GM18873 (cell line): ENCODE measurements at regions not wholly inside any gene's neighbourhood (a gene's known extent, or its start where the extent isn't known, plus 50 kb on each side); places are given as distances from the start of the nearest gene placed in this dataset.
"Not testable (repeated sequence)": the region's sequence is repeated elsewhere in the genome, so short reads cannot be mapped to it uniquely, and the experiment has no call there.

Experiments used
- ATAC-seq: cut with Tn5 transposase; IDR thresholded peaks from one replicate; pipeline ENCODE4 v1.9.1; 2021; ENCODE audit warnings: mild to moderate bottlenecking, moderate library complexity, moderate number of reproducible peaks; ENCODE audit not compliant: unreplicated experiment, low FRiP score

DNA sequence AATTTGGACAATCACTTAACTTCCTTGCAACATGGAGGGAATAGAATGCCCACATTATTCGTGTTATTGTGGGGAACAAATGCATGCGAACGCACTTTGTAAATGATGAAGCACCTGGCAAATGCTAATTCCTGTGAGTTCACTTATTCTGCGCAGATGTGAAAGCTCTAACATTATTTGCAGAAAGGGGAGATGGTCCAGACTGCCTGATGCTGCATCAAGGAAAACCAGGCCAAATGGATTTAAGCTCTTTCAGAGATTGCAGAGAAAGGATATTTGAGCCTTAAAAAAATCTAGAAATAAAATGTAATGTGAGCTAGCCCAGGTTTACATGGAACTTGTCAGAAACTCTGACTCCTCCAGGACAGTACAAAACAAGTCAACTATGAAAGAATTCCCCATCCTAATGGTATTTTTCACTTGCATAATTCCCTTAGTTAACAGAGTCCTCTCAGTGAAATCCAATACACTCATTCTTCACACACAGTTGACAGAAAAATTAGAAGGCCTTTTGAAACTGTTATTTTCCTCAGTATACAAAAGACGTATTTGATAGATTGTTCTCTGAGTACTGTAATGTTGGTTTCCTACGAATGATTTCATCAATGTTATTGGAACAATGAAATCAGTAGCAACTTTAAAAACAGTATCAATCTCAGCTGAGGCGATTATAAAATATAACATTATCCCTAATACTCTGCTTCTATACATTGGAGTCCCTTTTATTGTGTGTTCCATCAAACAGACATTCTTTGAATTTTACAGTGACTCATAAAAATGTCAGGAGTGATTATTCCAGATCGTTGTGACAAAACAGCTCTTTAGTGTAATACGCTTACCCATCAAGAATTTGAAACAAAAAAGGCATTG is 136.3 kb upstream of the ANK3 start:
- ATAC-seq, result no peak

DNA sequence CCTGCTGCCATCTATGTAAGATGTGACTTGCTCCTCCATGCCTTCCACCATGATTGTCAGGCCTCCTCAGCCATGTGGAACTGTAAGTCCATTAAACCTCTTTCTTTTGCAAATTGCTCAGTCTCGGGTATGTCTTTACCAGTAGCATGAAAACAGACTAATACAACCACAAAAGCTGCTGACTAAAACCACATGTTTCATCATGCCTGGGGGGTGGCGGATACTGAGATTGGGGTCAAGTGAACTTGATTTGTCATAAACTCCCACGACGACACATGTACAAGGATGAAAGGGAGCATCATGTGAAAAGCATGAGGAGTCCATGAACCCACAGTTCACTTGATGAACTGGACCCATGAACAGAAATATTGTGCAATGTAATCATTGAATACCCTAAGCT is 134.9 kb upstream of the ANK3 start:
- ATAC-seq, result no peak

DNA sequence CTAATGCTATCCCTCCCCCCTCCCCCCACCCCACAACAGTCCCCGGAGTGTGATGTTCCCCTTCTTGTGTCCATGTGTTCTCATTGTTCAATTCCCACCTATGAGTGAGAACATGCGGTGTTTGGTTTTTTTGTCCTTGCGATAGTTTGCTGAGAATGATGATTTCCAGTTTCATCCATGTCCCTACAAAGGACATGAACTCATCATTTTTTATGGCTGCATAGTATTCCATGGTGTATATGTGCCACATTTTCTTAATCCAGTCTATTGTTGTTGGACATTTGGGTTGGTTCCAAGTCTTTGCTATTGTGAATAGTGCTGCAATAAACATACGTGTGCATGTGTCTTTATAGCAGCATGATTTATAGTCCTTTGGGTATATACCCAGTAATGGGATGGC is 133.7 kb upstream of the ANK3 start:
- not testable (repeated sequence) for ATAC-seq

DNA sequence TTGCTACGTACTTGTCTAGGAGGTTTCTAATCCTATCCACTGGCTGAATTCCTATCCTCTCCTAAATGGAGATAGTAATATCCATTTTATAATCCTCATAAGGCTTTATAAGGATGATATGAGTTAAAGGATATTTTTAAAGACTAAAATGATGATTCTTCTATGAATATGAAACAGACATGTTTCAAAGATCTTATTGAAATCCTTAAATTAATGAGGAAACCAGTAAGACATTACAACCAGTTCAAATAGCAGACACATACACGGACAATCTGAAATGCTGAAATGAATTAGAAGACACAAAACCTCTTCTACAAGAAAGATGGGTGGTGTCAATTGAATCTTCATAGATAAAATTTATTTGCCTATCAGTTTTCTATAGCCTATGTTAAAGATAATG is 132.9 kb upstream of the ANK3 start:
- ATAC-seq, result no peak

DNA sequence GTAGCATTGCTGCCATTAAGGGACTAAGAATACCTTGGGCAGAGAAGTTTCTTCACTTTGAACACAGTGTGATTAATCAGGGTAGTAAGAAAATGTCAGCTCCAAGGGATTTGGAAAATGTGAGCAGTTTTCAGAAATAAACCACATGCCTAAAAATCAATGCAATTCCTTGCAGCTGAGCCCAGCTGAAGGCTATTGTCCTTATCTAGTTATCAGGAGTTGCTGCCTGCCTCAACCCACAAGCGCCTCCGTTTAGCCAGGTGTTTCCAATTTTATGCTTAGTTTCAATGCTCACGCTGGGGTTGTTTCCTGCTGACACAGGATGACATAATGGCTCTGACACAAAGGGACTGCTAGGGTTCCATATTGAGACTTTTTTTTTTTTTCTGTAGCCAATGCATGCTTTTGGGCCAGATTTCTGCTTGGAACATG is 132.3 kb upstream of the ANK3 start:
- ATAC-seq, result no peak

DNA sequence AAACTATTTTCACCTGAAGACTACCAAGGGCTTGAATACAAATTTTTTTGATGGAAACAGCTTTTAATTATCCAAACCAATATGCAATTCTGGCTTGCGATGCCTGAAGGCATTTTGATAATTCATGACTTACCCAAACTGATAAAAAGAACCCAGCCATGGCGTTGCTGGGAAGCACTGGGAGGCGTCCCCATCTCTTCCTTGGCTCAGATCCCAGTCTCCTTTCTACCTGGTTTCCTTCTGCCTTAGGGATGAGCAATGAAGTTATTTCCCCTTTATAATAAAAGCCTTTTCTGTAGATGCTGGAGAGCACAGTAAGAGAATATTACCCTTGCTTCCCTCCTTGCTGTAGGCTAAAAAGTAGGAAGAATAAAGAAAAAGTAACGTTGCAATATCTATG is 129.1 kb upstream of the ANK3 start:
- ATAC-seq, result no peak

DNA sequence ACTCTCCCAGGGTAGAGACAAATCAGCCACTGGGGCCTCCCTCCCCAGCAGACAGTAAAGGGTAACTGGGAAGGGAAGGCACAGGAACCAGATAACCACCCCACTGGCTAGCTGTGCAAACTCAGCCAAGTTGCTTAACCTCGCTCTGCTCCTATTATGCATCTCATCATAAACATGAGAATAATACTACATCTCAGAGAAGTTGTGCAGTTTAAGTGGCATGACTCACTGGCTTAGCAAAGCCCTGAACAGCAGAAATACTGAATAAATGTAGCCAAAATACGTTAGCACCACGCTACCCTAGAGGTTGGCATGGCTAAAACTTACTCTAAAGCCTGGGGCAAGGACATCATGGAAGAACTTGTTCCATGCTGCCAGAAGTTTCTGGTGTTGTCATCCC is 128.1 kb upstream of the ANK3 start:
- ATAC-seq, result no peak

DNA sequence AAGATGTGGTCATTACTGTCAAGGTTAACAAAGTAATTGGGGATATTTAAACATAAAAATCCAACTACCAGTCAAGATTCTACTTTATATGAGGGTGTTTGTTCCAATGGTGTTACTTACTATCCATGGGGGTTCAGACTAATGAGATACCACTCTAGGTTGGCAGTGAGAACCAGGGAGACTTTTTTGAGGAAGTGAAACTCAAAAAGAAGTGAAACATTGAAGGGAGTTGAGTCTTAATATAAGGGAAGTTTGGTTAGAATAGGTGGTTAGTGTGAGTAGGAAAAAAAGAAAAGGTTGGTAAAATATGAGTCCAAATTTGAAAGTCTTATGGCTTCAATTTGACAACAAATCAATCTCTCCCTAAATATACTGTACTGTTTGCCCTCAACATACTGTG is 123.6 kb upstream of the ANK3 start:
- ATAC-seq, result no peak

DNA sequence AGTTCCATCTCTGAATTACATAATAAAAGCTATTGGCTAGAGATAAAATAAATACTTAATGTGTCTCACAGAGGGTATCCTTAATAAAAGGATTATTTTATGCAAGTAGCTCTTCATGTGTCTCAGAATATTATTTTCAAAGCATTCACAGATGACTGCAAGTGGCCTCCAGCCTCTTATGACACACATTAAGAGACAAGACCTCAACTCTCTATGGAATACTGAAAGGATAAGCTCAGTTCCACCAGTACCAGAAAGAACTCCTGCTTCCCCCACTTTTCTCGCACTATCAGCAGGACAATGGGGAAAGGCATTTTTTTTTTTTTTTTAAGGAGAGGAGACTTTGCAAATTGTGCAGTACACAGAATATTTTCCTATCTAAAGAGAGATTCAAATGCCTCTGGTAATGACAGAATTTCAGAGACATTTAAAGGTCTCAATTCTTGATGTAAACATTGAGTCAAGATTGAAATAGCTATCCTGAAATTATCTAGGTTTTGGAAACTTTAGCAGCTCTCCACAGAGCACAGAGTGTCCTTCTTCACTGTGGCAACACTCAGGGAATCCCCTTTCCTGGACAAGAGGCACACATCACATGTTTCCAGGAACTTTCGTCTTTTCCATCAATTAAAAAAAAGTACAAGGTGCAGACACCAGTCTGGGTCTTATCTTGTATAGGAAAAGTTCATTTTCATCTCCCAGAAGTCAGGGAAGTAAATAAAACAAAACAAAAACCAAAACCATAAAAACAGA is 122.0 kb upstream of the ANK3 start:
- ATAC-seq, result no peak

DNA sequence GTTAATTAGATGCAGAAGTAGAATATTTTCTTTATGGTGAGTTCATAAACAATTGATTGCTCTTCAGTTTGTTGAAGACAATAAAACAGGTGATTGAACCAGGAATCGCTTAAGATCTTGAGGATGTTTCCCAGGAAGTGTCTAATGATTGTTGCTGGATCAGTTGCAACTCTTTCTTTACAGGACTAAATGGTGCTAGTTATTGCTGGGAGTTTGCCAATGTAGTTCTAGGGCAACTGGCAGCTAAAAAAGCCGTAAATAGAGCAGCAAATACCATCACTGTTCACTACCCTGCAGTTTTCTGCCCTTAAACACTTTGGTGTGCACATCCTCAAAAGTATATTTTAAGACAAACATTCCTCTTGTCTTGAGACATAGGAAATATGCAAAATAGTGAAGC is 119.2 kb upstream of the ANK3 start:
- no peak for ATAC-seq

DNA sequence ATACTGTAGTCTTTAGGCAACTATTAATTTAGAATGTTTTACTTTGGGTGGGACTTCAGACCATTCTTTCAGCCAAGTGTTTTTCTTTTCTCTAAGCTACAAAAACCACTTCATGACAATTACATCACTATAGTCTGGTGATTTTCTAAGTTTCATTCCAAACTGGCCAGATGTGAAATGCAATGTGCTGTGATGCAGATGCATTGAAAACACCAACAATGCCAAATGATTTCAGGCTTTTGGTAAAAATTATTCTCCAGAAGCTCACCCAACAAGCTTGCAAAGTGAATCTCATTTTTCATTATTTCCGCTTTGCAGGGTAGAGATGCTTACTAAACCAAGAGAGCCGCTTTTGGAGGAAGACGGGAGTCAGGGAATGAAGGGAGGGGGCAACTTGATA is 118.4 kb upstream of the ANK3 start:
- ATAC-seq, result no peak

DNA sequence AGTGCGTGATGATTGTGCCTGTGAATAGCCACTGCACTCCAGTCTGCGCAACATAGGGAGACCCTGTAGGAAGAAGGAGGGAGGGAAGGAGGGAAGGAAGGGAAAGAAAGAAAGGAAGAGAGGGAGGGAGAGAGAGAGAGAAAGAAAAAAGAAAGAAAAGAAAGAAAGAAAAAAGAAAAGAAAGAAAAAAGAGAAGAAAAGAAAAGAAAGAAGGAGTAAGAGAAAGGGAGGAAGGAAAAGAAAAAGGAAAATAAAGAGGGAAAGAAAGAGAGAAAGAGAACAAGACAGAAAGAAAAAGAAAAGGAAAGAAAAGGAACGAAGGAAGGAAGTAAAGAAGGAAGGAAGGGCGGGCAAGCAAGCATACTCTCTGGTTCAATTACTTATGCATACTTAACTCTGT is 112.9 kb upstream of the ANK3 start:
- ATAC-seq, result no peak

DNA sequence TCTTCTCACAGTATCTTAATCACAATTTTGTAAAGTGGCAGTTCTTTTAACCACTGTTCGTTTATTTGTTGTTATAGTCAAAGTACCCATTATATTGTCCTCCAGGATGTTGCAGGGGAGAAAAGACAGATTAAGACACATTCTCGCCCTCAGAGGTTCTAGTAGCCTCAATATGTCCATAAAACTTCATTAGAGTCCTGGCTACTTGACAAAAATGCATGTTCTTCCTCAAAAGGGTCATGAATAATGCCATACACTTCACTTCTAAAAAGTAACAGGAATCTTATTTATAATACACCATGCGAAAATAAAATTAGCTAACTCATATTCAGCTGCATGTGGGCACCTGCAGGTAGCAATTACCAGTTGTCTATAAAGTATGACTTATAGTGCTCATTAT is 109.3 kb upstream of the ANK3 start:
- ATAC-seq, result no peak

DNA sequence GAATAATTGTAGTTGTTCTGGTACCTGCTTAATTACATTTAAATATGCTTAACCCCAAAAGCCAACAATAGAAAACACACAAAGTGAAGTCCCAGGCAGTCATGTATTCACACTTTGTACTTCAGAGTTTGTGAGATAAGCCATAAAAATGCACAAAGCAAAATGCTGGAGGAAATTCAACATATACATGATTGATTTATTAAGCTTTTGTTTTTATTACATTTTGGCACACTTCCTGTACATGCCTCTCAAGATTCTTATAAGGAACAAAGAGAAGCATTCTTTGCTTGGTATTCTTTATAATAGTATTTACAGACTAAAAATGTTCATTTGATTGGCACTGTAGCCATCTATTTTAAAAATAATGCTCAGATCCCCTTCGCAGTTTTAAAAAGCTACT is 107.7 kb upstream of the ANK3 start:
- no peak for ATAC-seq

DNA sequence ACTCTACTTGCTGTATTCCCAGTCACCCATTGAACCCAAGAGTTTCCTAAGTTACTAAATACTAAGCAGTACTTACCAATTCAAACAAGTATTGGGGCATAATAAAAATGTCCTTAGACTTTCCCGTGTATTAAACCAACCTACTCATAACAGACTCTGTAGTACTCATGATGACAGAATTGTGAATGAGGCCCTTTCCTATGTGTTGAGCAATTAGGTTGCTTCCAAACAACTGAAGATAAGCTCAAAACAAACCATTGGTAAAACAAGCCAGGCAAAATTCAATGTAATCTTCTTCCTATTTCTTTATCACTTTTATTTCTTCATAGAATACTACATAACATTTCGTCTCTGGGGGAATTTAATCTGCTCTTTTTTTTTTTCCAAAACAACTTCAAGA is 106.5 kb upstream of the ANK3 start:
- no peak for ATAC-seq

DNA sequence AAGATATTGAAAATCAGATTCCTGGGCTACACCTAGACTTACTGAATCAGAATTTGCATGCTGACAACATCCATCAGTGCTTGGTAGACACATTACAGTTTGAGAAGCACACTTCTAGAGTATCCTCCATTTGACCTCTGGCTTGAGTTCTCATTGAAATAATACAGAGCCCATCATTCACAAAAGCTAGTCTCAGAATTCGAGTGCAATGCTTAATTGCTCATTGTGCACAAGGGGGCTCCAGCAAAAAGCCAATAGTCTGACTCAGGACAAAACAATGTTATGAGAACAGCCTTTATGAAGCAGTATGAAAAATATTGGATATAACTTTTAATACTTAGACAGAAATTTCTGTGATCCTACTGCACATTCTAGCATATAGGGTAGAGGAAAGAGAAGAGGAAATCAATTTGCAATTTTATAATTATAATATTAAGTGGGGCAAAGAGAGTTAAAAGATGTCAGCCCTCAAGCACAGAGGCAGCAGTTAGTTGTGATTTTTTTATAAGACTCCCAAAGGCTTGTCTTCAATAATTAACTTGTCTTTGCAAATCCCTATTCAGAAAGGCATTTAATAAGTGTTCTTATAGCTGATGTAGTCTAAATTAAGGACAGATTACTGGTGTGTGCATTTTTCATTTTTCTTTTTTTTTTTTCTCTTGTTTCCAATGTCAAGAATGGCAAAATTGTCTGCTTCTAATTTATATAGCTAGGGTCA is 105.8 kb upstream of the ANK3 start:
- ATAC-seq, result no peak

DNA sequence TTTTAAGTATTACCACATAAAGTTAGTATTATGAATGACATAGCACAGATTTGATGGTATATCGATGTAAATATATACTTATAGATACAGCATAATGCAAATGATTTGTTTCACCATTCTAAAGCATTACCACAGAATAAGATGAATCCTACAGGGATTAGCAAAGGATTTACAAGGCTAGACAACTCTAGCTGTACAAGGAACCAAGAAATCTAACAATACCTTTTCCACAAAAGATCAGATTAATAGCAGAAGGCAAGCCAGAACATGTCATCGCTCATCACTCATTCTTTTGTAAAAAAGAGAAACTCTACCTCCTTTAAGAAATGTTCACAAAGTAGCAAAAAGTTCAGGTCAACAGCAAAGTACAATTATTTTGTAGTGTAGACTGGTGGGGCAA is 105.1 kb upstream of the ANK3 start:
- no peak for ATAC-seq

DNA sequence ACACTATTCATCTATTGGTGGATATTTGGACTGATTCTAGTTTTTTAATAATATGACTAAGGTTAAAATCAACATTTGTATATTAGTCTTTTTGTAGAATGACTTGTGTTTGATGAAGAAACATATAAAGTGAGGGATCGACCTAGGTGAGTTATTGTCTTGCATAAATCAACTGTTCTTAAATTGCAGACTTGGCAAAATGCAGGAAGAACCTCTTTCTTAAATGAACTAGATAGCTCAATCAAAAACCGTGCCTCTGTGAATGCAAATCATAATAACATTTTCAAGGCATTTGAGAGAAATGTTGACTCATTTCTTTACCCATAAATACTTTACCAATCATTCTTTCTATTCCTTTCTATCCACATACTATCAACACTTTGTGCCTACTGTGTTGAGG is 101.5 kb upstream of the ANK3 start:
- no peak for ATAC-seq

DNA sequence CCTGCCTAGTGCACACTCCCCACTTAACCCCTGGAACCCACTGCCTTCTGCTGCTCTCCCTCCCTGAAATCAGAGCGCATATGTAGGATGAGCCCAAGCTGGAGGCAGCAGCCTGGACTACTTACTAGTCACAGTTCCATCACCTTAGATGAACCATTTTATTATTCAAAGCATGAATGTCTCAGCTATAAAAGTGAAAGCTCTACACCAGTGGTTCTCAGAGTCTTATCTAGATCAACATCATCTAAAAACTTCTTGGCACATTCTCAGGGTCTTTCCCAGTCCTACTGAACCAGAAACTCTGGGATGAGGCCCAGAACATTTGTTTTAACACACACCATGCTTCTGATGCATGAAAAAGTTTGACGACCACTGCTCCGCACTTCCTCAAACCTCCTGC is 100.3 kb upstream of the ANK3 start:
- ATAC-seq, result no peak

DNA sequence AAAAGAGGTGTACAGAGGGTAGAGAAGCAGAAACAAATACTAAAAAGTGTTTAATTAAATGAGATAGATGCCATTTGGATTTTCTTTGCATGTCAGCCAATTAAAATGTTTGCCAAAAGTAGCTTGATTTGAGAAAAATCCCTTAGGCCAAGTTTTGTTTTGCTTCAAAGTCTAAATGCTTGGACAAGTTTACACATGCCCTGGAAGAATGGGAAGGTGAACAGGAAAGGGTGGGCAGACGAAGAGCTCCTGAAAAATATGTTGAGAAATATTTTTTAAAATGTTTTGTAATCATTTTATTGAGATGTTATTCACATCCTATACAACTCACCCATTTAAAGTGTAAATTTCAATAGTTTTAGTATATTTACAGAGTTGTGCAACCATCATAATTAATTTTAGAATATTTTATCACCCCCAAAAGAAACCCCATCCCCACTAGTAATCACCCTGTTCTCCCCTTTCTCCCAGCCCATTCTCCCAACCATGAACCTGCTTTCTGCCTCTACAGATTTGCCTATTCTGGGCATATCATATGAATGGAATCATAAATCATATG is 98.5 kb upstream of the ANK3 start:
- ATAC-seq, result no peak

DNA sequence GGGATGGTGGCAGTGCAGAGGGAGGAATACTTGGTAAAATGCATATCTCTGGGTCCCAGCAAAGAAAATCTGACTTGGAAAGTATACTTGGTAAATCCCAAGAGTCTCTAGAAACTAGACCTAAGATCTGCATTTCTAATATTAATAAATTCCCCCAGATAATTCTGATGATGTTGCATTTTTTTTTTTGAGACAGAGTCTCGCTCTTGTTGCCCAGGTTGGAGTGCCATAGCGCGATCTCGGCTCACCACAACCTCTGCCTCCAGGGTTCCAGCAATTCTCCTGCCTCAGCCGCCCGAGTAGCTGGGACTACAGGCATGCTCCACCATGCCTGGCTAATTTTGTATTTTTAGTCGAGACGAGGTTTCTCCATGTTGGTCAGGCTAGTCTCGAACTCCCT is 97.9 kb upstream of the ANK3 start:
- no peak for ATAC-seq
